GM18508 (cell line): ENCODE measurements at regions not wholly inside any gene's neighbourhood (a gene's known extent, or its start where the extent isn't known, plus 50 kb on each side); places are given as distances from the start of the nearest gene placed in this dataset.
"Not testable (repeated sequence)": the region's sequence is repeated elsewhere in the genome, so short reads cannot be mapped to it uniquely, and the experiment has no call there.

Experiments used
- ATAC-seq: cut with Tn5 transposase; IDR thresholded peaks from one replicate; pipeline ENCODE4 v1.9.1; 2021; ENCODE audit warnings: moderate number of reproducible peaks; ENCODE audit not compliant: insufficient read depth, unreplicated experiment

DNA sequence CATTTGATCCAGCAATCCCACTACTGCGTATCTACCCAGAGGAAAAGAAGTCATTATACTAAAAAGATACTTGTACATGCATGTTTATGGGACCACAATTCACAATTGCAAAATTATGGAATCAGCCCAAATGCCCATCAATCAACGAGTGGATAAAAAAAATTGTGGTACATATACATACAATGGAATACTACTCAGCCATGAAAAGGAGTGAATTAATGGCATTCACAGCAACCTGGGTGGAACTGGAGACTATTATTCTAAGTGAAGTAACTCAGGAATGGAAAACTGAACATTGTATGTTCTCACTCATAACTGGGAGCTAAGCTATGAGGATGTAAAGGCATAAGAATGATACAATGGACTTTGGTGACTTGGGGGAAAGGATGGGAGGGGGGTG lies 227.3 kb downstream of the IGSF11 start:
- ATAC-seq: not testable (repeated sequence)

DNA sequence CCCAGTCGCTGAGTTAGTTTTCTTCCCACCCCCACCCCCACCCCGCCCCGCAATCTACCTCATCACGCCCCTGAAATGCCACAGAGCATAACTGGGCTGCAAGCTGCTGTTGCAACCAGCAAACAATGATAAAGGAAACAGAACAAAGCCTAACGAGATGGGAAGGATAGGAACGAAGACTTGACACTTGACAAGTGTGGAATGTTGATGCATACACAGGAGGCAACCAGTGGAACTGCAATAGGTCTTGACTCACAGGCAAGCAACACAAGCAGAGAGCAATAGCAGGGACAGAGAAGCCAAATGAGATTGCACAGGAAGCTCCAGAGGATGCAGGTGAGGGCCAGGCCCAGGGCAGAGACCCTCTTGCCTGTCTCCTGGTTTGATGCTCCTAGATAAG lies 225.9 kb downstream of the IGSF11 start:
- no peak for ATAC-seq

- peak; percentile 40 for ATAC-seq
Observed at GRCh38 chr3:118809696-118810498, 224.7 kb downstream of the IGSF11 start.

DNA sequence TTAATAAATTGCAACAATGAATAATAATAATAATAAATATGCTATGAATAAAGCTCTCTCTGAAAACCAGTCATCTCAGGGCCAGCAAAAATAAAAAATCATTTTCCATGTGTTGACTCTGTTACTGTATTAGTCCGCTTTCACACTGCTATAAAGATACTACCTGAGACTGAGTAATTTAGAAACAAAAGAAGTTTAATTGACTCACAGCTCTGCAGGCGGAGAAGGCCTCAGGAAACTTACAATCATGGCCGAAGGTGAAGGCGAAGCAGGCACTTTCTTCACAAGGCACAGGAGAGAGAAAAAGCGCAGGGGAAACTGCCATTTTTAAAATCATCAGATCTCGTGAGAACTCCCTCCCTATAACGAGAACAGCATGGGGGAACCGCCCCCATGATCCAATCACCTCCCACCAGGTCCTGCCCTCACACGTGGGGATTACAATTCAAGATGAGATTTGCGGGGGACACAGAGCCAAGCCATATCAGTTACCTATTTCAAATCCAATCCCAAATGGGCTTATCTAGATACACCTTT lies 224.1 kb downstream of the IGSF11 start:
- peak; percentile 35 for ATAC-seq

DNA sequence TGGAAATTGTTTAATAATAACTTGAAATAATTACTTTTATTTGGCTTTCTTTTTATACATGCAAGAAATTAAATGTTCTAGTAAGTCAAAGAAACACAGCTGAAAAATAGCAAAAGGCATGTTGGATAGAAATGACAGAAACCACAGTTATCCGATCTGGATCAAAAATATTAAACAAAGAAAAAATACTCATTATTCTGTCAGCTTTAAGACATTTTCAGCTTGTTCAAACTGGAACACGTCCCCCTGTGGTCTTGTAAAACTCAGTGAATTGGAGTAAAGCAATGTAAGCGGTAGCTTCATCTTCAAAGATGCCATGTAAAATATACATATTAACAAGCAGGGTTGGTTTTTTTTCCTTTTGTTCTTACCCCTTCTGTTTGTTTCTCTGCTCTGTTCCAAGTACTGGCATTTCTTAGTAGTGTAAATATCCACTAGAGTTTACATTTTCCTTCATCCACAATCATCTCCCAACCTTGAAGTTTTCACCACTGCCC lies 223.4 kb downstream of the IGSF11 start:
- no peak for ATAC-seq

DNA sequence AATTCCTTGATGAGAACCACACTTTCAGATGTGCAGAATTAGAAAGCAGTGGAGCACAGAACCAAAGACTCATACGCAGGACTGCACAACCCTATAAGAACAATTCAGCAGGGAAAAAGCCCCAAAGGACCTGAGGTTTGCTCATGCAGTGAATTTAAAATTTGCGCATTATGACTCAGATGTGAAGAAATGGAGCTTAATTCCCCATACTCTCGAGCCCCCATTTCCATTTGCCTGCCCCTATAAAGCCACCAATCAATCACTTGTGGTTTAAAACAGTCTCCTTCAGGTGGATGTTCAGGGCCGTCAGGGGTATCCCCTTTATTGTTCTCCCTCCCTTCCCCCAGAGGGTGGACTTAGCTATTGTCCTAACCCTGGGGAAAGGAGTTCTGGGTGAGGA lies 221.2 kb downstream of the IGSF11 start:
- no peak for ATAC-seq

- peak; percentile 79 for ATAC-seq
Observed at GRCh38 chr3:118817748-118818165, 216.9 kb downstream of the IGSF11 start.

GRCh38 chr3:118818386-118818785 lies 216.3 kb downstream of the IGSF11 start:
- no peak for ATAC-seq

GRCh38 chr3:118823626-118824025 lies 211.0 kb downstream of the IGSF11 start:
- no peak for ATAC-seq

DNA sequence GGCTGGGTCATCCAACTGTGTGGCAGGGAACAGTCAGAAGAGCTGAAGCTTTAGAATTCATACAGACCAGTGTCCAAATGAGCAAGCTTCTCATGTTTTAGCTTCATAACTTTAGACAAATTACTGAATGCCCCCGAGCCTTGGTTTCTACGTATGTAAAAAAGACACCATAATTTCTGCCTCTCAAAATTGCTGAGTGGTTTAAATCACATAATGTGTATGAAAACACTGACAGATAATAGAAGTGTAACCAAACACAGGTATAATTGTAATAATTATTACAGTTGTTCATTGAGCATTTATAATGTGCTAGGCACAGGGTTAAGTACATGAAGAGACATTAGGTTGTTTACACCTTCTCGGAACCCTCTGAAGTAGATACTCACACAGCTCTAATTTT lies 207.2 kb downstream of the IGSF11 start:
- ATAC-seq: no peak

DNA sequence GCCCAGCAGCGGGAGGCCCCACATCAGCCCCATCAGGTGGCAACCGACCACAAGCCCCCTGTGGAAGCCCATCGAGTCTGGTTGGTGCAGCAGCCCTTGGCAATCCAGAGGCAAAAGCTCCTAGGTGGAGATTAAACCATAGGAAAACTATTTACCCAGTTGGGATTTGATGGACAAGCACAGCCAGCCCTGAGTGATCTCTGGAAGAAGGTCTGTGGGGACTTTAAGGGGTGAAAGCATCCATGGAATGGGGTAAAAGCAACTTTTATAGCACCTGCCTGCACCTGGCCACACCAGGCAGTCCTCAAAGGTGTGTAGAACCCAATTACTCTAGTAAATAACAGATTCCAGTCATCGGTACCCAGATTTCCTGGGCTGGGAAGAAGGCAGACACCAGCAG lies 206.3 kb downstream of the IGSF11 start:
- no peak for ATAC-seq

DNA sequence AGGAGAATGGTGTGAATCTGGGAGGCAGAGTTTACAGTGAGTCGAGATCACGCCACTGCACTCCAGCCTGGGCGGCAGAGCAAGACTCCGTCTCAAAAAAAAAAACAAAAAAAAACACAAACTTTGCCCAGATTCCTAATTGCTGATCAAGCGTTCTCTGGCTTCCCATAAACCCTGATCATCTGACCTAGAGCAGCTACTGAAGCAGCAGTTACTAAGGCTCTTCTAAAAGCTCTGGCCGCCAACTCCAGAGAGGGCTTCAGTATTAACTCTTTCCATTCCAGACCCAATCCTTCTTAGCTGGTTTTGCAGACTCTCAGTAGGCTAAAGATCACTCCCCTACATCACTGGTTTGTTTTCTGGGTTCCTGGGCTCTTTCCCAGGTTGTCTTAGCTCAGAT lies 201.6 kb downstream of the IGSF11 start:
- ATAC-seq: no peak

GRCh38 chr3:118838871-118839270 lies 195.8 kb downstream of the IGSF11 start:
- ATAC-seq: no peak

DNA sequence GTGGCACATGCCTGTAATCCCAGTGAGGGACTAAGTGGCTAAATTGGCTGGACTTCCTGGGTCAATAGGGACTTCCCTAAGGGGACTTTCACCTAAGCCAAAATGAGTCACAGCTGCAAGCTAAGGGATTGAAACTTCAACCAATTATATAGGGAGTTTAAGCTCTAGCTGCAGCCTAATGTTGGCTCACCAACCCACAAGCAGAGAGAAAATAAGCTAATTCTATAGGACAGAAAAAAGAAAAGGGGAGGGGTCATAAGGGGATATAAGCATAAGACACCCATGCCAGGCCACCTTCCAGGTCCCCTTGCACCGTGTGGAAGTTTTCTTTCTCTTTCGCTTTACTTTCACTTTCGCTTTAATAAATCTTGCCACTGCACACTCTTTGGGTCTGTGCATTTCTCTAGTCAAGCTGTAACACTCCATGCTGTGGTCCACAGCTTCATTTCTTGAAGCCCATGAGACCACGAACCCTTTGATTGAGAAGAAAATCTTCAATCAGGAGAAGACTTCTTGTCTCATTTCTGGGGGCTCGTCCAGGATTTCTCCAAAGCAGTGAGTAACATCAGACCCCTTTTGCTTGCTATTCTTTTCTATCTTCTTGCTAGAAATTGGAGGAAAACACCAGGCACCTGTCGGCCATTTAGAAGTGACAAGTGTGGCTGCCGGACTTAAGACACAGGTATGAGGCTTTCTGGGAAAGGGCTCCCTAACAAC lies 192.3 kb downstream of the IGSF11 start:
- no peak for ATAC-seq

DNA sequence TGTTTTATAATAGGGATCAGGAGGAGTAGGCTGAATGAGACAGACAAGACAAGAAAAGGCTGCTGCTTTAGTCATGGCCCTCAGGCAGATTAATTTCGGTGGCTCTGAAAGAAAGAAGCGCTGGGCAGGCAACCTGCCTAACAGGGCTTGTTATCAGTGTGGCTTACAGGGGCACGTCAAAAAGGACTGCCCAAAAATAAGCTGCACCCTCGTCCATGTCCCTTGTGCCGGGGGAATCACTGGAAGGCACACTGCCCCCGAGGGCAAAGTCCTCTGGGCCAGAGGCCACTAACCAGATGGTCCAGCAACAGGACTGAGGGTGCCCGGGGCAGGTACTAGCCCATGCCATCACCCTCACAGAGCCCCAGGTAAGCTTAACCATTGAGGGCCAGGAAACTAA lies 188.5 kb downstream of the IGSF11 start:
- ATAC-seq: no peak
